HepG2 (cell line): ENCODE measurements at regions not wholly inside any gene's neighbourhood (a gene's known extent, or its start where the extent isn't known, plus 50 kb on each side); places are given as distances from the start of the nearest gene placed in this dataset.

Experiments
- ATAC-seq: fragments of 200-7000 bp; cut with Tn5 transposase; 3 replicates; pipeline ENCODE4 v1.9.1; 2020; ENCODE audit warnings: mild to moderate bottlenecking, moderate library complexity
- BruUV-seq: library from RNA; stranded (reverse); fragments of 400-500 nt; replicated peaks from 2 replicates; lab custom pipeline; 2021; lab: Mats Ljungman, UMichigan
- CTCF ChIA-PET: fragments of 300-600 bp; formaldehyde crosslinking; extraction: SDS; loops from one replicate; lab custom pipeline; 2021; ENCODE audit warnings: low total read pairs, inconsistent platforms, low intra/inter-chr PET ratio; lab: Yijun Ruan, JAX
- POLR2A ChIA-PET: fragments of 350-600 bp; sonication (Branson Sonifier 250); formaldehyde crosslinking; loops from one replicate; lab custom pipeline; 2020; ENCODE audit warnings: antibody characterized with exemption, inconsistent platforms; lab: Yijun Ruan, JAX
- DNase-seq: peaks from one replicate; pipeline ENCODE4 v3.0.0-alpha.2; 2015; ENCODE audit warnings: low spot score
- FAIRE-seq: peaks from 3 replicates; lab custom pipeline; 2011; peaks lifted over from hg19 to GRCh38; lab: Jason Lieb, UNC
- H2AFZ ChIP-seq: one replicate; pipeline ENCODE4 v1.6.1; 2011; ENCODE audit warnings: low read length, inconsistent platforms
- H3K27ac ChIP-seq: fragments of 300-600 bp; 3 replicates; pipeline ENCODE4 v1.8.0; 2011; ENCODE audit warnings: mixed run types, mild to moderate bottlenecking, mixed read lengths, low read length, inconsistent platforms; ENCODE audit not compliant: insufficient read depth; ENCODE audit errors: extremely low read length
- H3K27me3 ChIP-seq, 2 experiments: fragments of 200-600 bp in 1 of 2; 2 replicates in 1 of 2; 3 replicates in 1 of 2; pipeline versions ENCODE4 v1.6.0 to v1.8.0; 2011; ENCODE audit warnings: low read length in 2 of 2, mild to moderate bottlenecking in 2 of 2, moderate library complexity in 2 of 2, inconsistent platforms in 1 of 2; ENCODE audit not compliant: insufficient read depth in 2 of 2, control insufficient read depth in 1 of 2
- H3K36me3 ChIP-seq, 2 experiments: fragments of 200-600 bp in 1 of 2; replicated peaks in 1 of 2; 2 replicates in 1 of 2; 3 replicates in 1 of 2; pipeline versions ENCODE4 v1.5.1 to v1.8.0; 2011; ENCODE audit warnings: low read length in 2 of 2, inconsistent platforms in 1 of 2; ENCODE audit not compliant: insufficient read depth in 2 of 2, control insufficient read depth in 1 of 2
- H3K4me1 ChIP-seq: 2 replicates; pipeline ENCODE4 v1.5.1; 2012; ENCODE audit warnings: low read length, inconsistent platforms; ENCODE audit not compliant: insufficient read depth
- H3K4me2 ChIP-seq: 2 replicates; pipeline ENCODE4 v1.6.0; 2011; ENCODE audit warnings: low read depth, low read length, inconsistent platforms
- H3K4me3 ChIP-seq, 3 experiments: fragments of 200-600 bp in 1 of 3; sonication (generic), shearing (Covaris generic) in 1 of 3; replicated peaks in 1 of 3; 2 replicates each; pipeline ENCODE4 v1.5.1; 2011 to 2016; ENCODE audit warnings: low read length in 3 of 3, inconsistent platforms in 2 of 3, low read depth in 2 of 3, mild to moderate bottlenecking in 2 of 3, control low read depth in 1 of 3, mixed read lengths in 1 of 3; ENCODE audit not compliant: insufficient read depth in 1 of 3
- H3K79me2 ChIP-seq: one replicate; pipeline ENCODE4 v1.6.1; 2011; ENCODE audit warnings: low read length, inconsistent platforms; ENCODE audit not compliant: insufficient read depth
- H3K9ac ChIP-seq: 2 replicates; pipeline ENCODE4 v1.6.0; 2011; ENCODE audit warnings: mild to moderate bottlenecking, low read depth, low read length, inconsistent platforms; ENCODE audit not compliant: insufficient read depth
- H3K9me3 ChIP-seq: 2 replicates; pipeline ENCODE4 v1.5.1; 2012; ENCODE audit warnings: mild to moderate bottlenecking, low read length
- H4K20me1 ChIP-seq: 2 replicates; pipeline ENCODE4 v1.6.0; 2011; ENCODE audit warnings: inconsistent platforms, mild to moderate bottlenecking, low read length, moderate library complexity; ENCODE audit not compliant: insufficient read depth
- ARID2 ChIP-seq: sonication (generic); formaldehyde crosslinking; IDR thresholded peaks from 2 replicates; pipeline ENCODE4 v1.8.1; 2022; ENCODE audit warnings: mild to moderate bottlenecking, missing genetic modification reagents, borderline replicate concordance
- BRF2 ChIP-seq: sonication (generic); formaldehyde crosslinking; IDR thresholded peaks from 2 replicates; pipeline ENCODE4 v1.8.1; 2022; ENCODE audit warnings: mild to moderate bottlenecking, missing genetic modification reagents
- CBX5 ChIP-seq: sonication (generic); formaldehyde crosslinking; IDR thresholded peaks from 2 replicates; pipeline ENCODE4 v1.4.0; 2020; ENCODE audit warnings: missing genetic modification reagents, borderline replicate concordance
- CHD4 ChIP-seq: fragments of 200-600 bp; sonication (generic); IDR thresholded peaks from 2 replicates; pipeline ENCODE4 v1.7.0; 2017; ENCODE audit warnings: mild to moderate bottlenecking, low read length, borderline replicate concordance
- E2F5 ChIP-seq: sonication (generic); formaldehyde crosslinking; conservative IDR thresholded peaks from 2 replicates; pipeline ENCODE4 v1.4.0; 2020; ENCODE audit warnings: missing genetic modification reagents
- HNF1B ChIP-seq: sonication (generic); formaldehyde crosslinking; IDR thresholded peaks from 2 replicates; pipeline ENCODE4 v1.5.1; 2020; ENCODE audit warnings: mild to moderate bottlenecking, moderate library complexity, missing genetic modification reagents
- HNRNPK ChIP-seq: fragments of 200-400 bp; formaldehyde crosslinking; IDR thresholded peaks from 2 replicates; pipeline ENCODE4 v1.6.1; 2018; ENCODE audit warnings: low read length, low read depth, moderate library complexity, mild to moderate bottlenecking; ENCODE audit not compliant: poor library complexity, severe bottlenecking
- NCOA5 ChIP-seq: sonication (generic); formaldehyde crosslinking; IDR thresholded peaks from 2 replicates; pipeline ENCODE4 v1.4.0; 2020; ENCODE audit warnings: missing genetic modification reagents
- SMAD9 ChIP-seq: sonication (generic); formaldehyde crosslinking; IDR thresholded peaks from 2 replicates; pipeline ENCODE4 v1.5.1; 2020; ENCODE audit warnings: mild to moderate bottlenecking, missing genetic modification reagents
- SRY ChIP-seq: sonication (generic); formaldehyde crosslinking; IDR thresholded peaks from 2 replicates; pipeline ENCODE4 v1.8.0; 2022; ENCODE audit warnings: mild to moderate bottlenecking, missing genetic modification reagents
- THRA ChIP-seq: sonication (generic); formaldehyde crosslinking; IDR thresholded peaks from 2 replicates; pipeline ENCODE4 v1.4.0; 2020; ENCODE audit warnings: missing genetic modification reagents, borderline replicate concordance
- ZNF121 ChIP-seq: sonication (generic); formaldehyde crosslinking; IDR thresholded peaks from 2 replicates; pipeline ENCODE4 v1.5.0; 2020; ENCODE audit warnings: mild to moderate bottlenecking, missing genetic modification reagents
- ZNF232 ChIP-seq: sonication (generic); formaldehyde crosslinking; IDR thresholded peaks from 2 replicates; pipeline ENCODE4 v1.4.0; 2020; ENCODE audit warnings: missing genetic modification reagents, borderline replicate concordance
- ZNF235 ChIP-seq: sonication (generic); formaldehyde crosslinking; IDR thresholded peaks from 2 replicates; pipeline ENCODE4 v1.8.1; 2023; ENCODE audit warnings: mild to moderate bottlenecking, missing genetic modification reagents, borderline replicate concordance
- ZNF564 ChIP-seq: sonication (generic); formaldehyde crosslinking; IDR thresholded peaks from 2 replicates; pipeline ENCODE4 v1.8.1; 2023; ENCODE audit warnings: mild to moderate bottlenecking, missing genetic modification reagents
- ZNF660 ChIP-seq: sonication (generic); formaldehyde crosslinking; IDR thresholded peaks from 2 replicates; pipeline ENCODE4 v1.5.1; 2020; ENCODE audit warnings: mild to moderate bottlenecking, low read depth, missing genetic modification reagents, borderline replicate concordance
- ZNF749 ChIP-seq: sonication (generic); formaldehyde crosslinking; IDR thresholded peaks from 2 replicates; pipeline ENCODE4 v1.8.0; 2022; ENCODE audit warnings: mild to moderate bottlenecking, missing genetic modification reagents, moderate library complexity, borderline replicate concordance
- ZNF768 ChIP-seq: sonication (generic); formaldehyde crosslinking; IDR thresholded peaks from 2 replicates; pipeline ENCODE4 v1.4.0; 2020; ENCODE audit warnings: missing genetic modification reagents
- WGBS: methylation state at CpG from one replicate; pipeline ENCODE4 v1.1.6; 2017; ENCODE audit warnings: low lambda C conversion rate; 5-methylcytosine and 5-hydroxymethylcytosine counted together
- in situ Hi-C: cut with HindIII; loops from 2 replicates; pipeline ENCODE4 v1.10.0; 2017; ENCODE audit warnings: low pct_unique_long_range_greater_than_20kb; ENCODE audit not compliant: extremely low pct_ligation_motif_present
- intact Hi-C: fragments of 100-400 bp; cut with micrococcal nuclease; formaldehyde crosslinking; loops from one replicate; pipeline ENCODE4 v1.10.0; 2022; ENCODE audit not compliant: unreplicated experiment

- ATAC-seq = no peak
- H3K9ac ChIP-seq = no peak overlapping the region
- no peaks in the 10 kb centered on the region for H3K9me3 ChIP-seq
- H3K4me3 ChIP-seq = no peak overlapping the region
- intact Hi-C loops (no loop called here), in situ Hi-C loops (no loop called here)
- H2AFZ ChIP-seq = no peak overlapping the region
- no peak for TF ChIP-seq THRA (CRISPR knock-in tag)
- TF ChIP-seq ZNF564 = no peak
- TF ChIP-seq SMAD9 = no peak
- no peak for TF ChIP-seq ARID2 (CRISPR knock-in tag)
- no peak for TF ChIP-seq ZNF768
- TF ChIP-seq ZNF232 = no peak
- no peak for TF ChIP-seq ZNF121
- TF ChIP-seq HNF1B (CRISPR knock-in tag) = no peak
- no peak for TF ChIP-seq BRF2 (CRISPR knock-in tag)
- TF ChIP-seq E2F5 (CRISPR knock-in tag) = no peak
- TF ChIP-seq NCOA5 = no peak
- TF ChIP-seq ZNF660 = no peak
- no peak for TF ChIP-seq HNRNPK
- no peak for TF ChIP-seq ZNF235 (CRISPR knock-in tag)
- no peak for TF ChIP-seq CBX5
- no peak for TF ChIP-seq CHD4
- TF ChIP-seq ZNF749 = no peak
- TF ChIP-seq SRY = no peak
- BruUV-seq = no TSS peak
- no peak overlapping the region for H3K27ac ChIP-seq
- WGBS = 0% methylated on average over 2 of the region's 2 CpGs
- H3K4me2 ChIP-seq = no peak overlapping the region
- H3K36me3 ChIP-seq = no peaks in the 10 kb centered on the region
- CTCF ChIA-PET = no interaction called here
- no peaks in the 10 kb centered on the region for H3K27me3 ChIP-seq
- DNase-seq = no peak
- H3K79me2 ChIP-seq = no peaks in the 10 kb centered on the region
- POLR2A ChIA-PET = no interaction called here
- FAIRE-seq = no peak
- no peaks in the 10 kb centered on the region for H3K4me1 ChIP-seq
- no peaks in the 10 kb centered on the region for H4K20me1 ChIP-seq
Observed at GRCh38 chr18:67932271-67932670, 415.8 kb upstream of the DSEL start.
